HG02943 (cell line): ENCODE measurements at regions not wholly inside any gene's neighbourhood (a gene's known extent, or its start where the extent isn't known, plus 50 kb on each side); places are given as distances from the start of the nearest gene placed in this dataset.

Experiments used
- ATAC-seq: cut with Tn5 transposase; IDR thresholded peaks from one replicate; pipeline ENCODE4 v1.9.1; 2021; ENCODE audit warnings: mild to moderate bottlenecking, low read depth, moderate library complexity; ENCODE audit not compliant: unreplicated experiment

DNA sequence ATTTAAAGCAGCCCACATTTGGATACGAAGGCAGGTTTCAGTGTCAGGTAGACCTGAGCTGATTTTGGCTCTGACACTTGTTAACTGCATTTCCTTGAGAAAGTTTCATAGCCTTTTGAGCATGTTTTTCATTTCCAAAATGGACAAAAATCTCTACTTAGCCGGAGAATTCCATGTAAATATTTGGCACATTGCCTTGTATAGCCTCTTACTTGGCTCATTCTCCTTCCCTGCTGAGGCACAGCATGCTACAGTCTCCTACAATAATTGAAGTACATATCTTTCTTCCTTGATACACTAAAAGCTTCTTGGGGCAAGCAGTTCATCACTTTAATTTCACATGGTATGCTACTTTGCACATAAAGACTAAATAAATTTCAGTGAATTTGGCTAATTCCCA is 772.2 kb upstream of the CHAC2 start:
- no peak for ATAC-seq

DNA sequence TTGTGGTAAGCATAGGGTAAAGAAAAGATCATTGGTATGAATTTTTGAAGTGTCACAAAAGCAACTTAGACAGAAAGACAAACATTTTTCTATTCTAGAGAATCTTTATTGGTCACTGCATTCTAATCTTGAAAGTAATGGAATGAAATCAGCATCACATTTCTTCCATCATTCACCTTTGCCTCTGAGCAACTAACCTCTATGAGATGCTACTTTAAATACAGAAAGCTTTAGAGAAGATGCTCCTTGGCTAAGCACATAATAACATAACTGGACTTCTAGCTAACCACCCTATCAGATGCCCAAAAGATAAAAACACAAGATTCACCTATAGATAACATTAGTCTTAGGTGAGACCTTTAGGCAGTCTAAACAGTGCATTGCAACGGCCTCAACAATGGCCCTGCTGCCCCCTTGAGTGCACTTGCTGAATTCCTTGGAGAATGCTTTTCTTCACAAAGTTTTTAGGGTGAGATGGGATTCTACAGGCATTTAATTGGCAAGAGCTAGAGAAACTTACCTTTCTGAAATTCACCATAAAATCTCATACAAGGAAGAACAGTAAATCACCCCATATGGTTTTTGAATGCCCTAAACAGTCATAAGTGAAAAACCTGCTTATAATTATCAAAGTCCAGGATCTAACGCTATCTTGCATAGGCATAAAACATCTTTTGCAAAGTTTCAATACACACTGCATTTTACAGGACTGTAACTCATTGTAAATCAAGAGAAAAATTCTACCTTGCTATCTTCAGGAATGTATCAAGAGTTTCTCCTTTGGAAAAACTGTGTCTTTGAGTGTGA is 791.3 kb upstream of the CHAC2 start:
- no peak for ATAC-seq

DNA sequence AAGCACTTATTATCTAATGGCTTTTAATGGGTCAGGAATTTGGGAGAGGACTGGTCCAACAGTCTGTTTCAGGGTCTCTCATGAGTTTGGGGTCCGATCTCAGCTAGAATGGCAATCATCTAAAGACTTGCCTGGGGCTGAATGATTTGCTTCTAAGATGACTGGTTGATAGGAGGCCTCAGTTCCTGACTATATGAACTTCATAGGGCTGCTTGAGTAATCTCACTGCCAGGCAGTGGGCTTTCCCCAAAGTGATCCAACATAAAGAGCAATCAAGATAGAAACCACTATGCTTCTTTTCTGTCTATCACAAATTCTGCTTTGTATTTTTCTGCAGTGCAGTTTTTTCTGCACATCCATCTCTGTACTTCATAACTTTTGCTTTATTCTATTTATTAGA is 793.5 kb upstream of the CHAC2 start:
- ATAC-seq, result no peak

DNA sequence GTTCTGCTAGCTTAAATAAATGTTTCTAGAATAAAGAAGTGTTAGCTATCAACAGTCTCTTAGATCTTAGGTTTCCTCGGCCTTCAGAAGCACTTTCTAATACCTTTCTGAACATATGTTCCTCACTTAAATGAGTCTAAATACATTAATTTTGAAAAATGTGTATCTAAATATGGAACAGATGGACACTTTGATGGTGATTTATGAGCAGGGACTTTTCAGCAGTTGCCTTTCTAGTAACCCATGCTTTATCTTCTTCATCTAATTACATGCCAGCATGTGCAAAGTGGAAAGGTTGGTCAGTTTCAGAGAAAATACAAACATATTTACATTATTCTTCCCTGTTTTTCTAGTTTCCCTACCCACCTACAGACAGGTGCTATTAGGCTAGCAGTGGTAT is 797.0 kb upstream of the CHAC2 start:
- no peak for ATAC-seq

DNA sequence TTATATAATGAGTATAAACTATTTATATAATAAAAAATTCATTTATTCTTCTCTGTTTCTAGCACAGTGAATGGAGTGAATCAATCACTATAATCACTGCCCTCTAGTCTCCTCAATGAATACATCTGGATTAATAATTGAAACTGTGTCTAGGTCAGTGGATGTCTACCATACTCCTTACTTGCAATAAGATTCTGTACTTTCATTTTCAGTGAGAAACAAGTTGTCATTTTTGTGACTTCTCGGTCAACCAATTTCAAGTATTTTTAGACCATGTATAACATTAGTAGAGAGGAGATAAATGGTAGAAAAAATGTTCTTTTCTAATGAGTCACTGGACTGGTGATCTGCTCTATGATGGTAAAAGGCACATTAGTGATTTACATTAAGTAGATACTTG is 799.6 kb upstream of the CHAC2 start:
- no peak for ATAC-seq

DNA sequence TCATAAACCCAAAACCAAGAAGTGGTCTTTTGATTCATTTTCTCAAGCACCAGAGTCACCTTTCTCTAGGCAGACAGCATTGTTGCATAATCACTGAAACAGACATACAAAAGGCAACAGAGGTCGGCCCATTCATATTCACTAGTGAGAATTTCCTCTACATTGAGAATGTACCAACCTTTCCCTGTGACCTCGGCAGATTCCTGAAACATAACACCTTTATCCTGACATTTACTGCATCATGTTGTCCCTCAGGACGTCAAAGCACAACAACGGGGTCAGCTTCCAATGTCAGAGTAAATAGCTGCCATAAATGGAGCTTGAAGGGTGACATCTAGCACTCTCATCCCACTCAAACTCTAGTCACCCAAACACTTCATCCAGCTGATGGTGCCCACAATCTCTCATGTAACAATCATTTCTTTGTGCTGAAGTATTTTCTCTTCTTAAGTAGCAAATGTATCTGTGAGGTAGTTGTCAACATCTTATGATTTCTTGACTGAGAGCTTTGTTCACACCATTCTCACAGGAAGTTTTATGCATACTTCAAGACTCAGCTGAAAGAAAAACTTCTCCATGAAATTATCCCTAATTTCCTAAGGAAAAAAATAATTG is 802.6 kb upstream of the CHAC2 start:
- ATAC-seq, result no peak

DNA sequence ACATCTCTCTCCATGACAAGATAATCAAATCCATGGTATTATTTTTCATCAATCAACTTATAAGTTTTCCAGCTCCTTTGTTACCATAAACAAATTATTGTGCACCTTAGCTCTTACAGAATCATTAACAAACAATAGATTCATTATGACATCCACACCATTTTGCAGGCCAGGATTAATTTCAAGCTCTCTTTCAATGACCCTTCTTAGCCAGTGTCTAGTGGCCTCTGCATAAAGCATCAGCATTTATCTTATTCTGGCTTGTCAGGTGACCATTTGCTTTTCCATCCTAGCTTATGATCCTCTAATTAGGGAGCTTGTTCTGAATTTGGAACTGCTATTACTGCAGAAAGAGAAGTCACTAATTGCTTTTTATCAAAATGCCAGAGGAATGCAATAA is 806.2 kb upstream of the CHAC2 start:
- ATAC-seq, result no peak

DNA sequence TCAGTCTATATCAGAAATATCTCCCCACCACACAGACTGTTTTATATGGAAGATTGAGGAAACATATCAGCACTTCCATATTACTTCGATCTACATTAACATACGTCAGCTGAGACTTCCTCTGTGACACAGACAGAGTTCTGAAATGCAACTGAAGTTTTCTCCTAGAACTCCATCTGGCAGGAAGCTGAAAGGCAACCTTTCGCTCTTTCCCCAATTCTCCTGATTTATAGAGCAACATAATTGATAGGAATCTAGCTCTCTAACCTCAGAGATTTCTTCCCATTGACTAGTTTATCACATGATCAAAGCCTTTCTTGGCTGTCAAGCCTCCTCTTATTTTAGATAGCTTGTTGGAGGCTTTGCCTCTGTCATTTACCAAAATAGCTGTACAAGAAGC is 806.7 kb upstream of the CHAC2 start:
- no peak for ATAC-seq

DNA sequence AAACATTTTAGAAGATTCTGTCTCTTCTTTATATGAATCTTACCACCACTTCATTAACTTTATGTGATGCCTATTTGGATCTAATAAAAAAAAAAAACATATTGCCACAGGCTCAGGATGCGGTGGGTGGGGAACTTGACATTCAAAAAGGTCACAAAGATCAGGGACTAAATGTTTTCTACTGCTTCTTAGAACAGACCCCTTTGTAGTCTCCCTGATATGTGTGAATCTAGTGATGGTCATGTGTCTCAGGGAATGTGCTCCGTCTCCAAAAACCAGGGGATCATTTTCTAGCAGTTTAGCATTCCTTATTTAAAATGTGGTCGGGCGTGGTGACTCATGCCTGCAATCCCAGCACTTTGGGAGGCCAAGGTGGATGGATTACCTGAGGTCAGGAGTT is 807.8 kb upstream of the CHAC2 start:
- ATAC-seq, result no peak

DNA sequence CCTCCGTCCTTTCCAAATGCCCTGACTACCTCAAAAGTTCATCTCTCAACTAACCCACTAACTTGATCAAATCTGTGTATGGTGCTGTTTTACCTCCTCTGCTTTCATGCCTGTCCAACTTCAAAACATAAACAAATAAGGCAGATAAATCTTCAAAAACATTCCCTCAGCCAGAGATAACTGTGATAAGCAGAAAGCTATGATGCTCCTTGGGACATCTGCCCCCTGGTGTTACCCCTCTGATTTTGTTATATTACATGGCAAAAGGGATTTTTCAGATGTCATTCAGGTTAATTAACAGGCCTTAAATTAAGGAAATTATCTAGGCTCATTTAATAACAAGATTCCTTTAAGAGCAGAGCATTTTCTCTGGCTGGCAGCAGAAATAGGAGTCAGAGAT is 810.8 kb upstream of the CHAC2 start:
- ATAC-seq, result no peak

DNA sequence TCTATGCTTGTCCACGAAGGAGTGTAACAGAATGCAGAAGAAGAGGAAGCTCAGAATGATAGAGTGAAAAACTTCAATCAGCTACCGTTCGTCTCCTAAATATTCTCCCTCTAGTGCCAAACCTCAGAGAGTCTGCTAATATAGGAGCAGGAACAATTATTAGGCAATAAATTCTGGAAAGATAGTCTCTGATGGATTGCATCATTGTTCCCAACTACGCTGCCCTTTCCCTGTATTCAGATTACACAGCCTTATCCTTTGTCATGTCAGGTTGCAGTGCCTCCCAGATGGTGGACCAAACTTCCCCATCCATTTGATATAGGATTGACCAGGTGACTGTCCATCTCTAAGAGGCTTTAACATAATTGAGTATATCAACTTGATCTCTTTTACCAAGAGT is 811.5 kb upstream of the CHAC2 start:
- ATAC-seq, result no peak

DNA sequence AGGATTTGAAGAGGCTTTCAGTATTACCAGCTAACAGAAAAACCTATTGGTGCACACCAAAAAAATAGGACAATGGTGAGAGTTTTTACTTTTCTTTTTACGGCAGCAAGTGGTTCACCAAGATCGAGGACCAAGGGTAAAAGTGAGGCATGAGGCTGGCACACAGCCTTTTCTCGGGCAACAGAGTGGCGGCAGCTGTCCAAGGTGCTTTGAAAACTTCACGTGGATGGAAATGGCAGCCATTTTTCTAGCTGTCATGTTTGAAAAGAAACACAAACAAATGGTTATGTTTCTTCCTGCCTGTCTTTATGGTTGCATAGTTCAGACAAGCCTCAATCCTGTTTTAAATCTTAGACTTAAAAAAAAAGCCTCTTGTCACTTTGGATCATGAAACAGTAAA is 812.5 kb upstream of the CHAC2 start:
- ATAC-seq, result no peak

DNA sequence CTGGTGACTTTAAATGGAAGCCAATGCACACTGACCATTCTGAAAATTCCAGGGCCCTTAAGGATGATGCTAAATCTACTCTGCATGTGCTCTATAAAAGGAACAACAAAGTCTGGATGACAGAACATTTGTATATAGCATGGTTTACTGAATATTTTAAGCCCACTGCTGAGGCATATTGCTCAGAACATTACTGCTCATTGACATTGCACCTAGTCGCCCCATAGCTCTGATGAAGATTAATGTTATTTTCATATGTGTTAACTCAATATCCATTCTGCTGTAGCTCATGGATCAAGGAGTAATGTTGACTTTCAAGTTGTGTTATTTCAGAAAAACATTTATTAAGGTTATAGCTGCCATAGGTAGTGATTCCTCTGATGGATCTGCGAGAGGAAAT is 827.5 kb upstream of the CHAC2 start:
- ATAC-seq, result no peak

DNA sequence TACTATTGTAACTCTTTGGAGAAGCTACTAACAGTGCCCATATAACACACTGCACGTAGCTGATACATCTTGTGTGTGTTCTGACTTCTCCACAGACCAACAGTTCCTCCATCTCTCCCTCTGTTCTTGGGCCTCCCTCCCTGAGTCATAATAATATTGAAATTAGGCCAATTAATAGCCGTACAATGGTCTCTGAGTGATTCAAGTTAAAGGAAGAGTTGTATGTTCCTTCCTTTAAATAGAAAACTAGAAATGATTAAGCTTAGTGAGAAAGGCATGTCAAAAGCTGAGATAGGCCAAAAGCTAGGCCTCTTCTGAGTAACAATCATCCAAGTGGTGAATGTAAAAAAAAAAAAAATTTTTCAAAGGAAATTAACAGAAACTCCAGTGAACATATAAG is 828.4 kb upstream of the CHAC2 start:
- ATAC-seq, result no peak

DNA sequence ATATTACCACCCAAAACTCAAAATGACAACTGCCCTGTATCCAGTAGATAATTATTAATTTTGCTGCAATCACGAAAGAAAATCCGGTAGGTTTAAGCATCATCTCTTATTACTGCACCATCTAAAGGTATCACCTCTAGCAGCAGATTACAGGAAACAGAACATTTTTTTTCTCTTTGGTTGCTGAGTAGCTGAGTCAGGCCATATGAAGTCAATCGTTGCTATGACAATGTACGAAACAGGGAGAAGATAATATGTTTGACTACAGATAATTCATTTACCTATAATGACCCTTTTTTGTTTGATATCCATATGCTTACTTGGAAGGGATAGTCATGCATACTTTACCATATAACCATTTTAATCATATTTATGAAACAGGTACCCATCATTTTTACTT is 831.6 kb upstream of the CHAC2 start:
- ATAC-seq, result no peak

DNA sequence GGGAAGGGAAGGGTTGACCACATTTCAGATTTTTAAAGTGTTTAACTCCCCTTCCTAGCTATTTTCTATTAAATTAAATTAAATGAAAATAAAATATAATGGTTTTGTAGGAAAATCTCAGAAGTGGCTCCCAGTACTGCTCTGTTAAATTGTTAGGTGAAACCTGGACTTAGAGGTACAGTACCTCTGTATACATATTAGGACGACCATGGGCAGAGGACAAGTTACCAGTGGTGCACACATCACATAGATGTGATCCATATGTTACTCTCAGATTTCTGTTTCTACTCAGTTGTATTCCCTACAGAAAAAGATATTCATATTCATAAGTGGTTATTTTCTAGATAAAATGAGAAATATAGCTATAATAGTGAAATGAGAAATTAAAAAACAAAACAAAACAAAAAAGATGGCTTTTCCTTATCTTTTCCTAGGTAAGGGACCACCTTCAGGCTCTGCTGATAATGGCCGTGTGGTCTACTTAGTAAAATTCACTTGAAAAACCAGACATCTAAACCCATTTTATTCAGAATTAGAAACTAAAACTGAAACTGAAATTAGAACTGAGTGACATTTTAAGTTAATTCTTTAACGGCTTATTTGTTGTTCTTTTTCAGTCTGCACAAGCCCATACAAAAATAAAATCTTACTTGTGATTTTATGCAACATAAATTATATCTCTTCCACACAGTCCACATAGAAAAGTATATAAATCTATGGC is 832.5 kb upstream of the CHAC2 start:
- peak; percentile 20 for ATAC-seq

DNA sequence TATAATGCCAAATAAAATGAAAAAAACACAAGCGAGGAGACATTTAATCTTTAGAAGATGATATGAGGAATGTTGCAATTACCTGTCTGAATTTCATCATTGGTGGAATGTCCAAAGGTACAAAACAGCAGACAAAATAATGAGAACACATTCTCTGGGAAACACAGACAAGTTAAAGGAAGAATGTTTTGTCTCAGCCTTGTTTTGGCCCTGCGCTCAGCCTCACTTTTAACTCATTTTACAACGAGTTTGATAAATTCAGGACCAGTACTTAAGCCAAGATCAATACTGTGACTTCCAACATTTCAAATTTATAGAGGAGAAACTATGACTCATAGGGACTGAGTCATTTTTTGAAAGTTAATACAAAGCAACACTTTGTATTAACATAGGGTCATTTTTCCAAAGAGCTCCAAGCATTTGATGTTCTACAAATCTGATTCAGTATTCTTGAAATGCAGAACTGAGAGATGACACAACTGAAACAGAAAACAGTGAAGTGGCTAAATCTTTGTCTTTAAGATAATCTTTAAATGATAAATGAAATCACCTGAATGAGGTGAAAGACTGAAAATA is 833.2 kb upstream of the CHAC2 start:
- peak; percentile 61 for ATAC-seq

DNA sequence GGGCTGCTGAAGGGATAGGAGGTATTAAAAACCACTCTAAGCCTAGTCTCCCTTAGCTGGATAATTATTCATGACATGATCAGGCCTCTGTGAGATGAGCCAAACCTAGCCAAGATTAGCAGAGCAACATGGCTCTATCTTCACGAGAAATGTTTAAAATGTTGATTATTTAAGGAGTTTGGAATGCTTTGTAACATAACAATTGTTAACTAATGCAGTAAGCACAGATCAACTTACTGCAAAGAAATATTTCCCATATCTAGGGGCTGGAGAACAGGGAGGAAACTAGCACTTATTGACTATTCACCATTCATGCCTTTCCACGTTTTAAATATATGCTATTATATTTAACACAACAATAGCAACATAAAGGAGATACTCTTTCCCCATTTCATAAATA is 833.7 kb upstream of the CHAC2 start:
- no peak for ATAC-seq

DNA sequence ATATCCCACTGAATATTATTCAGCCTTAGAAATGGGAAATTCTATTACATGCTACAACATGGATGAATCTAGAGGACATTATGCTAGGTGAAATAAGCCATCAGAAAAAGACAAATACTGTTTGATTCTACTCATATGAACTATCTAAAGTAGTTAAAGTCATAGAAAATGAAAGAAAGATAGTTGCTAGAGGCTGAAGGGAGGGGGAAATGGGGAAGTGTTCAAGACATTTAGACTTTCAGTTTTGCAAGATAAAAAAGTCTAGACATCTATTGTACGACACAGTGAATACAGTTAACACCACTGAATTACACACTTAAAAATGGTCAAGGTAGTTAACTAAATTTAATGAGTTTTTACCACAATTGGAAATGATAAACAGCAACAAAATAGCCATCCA is 835.9 kb upstream of the CHAC2 start:
- peak; percentile 43 for ATAC-seq

DNA sequence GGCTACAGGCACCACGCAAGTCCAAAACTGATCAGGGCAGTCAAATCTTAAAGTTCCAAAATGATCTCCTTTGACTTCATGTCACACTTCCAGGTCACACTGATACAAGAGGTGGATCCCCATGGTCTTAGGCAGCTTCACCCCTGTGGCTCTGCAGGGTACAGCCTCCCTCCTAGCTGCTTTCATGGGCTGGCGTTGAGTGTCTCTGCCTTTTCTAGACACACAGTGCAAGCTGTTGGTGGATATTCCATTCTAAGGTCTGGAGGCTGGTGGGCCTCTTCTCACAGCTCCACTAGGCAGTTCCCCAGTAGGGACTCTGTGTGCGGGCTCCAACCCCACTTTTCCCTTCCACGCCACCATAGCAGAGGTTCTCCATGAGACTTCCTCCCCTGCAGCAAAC is 838.2 kb upstream of the CHAC2 start:
- no peak for ATAC-seq

DNA sequence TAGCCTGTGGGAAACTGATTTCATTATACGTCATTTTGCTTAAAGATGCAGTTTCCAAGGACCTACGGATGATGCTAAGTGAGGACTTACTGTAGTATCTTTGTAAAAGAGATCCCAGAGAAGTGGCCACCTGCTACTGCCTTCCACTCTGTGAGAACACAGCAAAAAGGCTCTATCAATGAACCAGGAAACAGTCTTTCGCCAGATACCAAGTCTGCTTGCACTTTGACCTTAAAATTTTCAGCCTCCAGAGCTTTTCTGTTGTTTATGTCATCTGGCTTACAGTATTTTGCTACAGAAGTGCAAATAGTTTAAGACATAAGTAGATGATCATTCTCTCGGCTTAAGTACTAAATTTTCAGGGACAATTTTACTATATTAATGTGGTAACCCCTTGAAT is 847.9 kb upstream of the CHAC2 start:
- no peak for ATAC-seq
